SK-N-SH (cell line): ENCODE measurements at regions not wholly inside any gene's neighbourhood (a gene's known extent, or its start where the extent isn't known, plus 50 kb on each side); places are given as distances from the start of the nearest gene placed in this dataset.
A peak's percentile ranks its signal among the peaks of the same experiment; 100 is the strongest.

Source experiments
- GATA2 ChIP-seq: sonication (generic); formaldehyde crosslinking; IDR thresholded peaks from 2 replicates; pipeline ENCODE4 v1.5.0; 2020; ENCODE audit warnings: mild to moderate bottlenecking, missing genetic modification reagents
- JUND ChIP-seq: IDR thresholded peaks from 2 replicates; pipeline ENCODE4 v1.4.0; 2012
- POLR2AphosphoS5 ChIP-seq: IDR thresholded peaks from 2 replicates; pipeline ENCODE4 v1.6.1; 2012; ENCODE audit warnings: low read depth, low read length
- RFX5 ChIP-seq: IDR thresholded peaks from 2 replicates; pipeline ENCODE4 v1.6.1; 2012; ENCODE audit warnings: mild to moderate bottlenecking, improper control_type of control experiment, low read length
- TAF1 ChIP-seq: IDR thresholded peaks from 2 replicates; pipeline ENCODE4 v1.6.1; 2012; ENCODE audit warnings: low read depth, mild to moderate bottlenecking, low read length, moderate library complexity, borderline replicate concordance
- TEAD4 ChIP-seq: IDR thresholded peaks from 2 replicates; pipeline ENCODE4 v1.4.0; 2012; ENCODE audit warnings: mild to moderate bottlenecking, borderline replicate concordance; ENCODE audit not compliant: insufficient read depth
- TF ChIP-seq, protein P1 (sequence below): IDR thresholded peaks from 2 replicates; pipeline ENCODE4 v1.6.1; 2012; ENCODE audit warnings: mild to moderate bottlenecking, low read depth, low read length, moderate library complexity
- TF ChIP-seq, protein P2 (sequence below): IDR thresholded peaks from 2 replicates; pipeline ENCODE4 v1.4.0; 2012; ENCODE audit warnings: low read depth
- TF ChIP-seq, protein P3 (sequence below): fragments of 200-600 bp; sonication (generic); IDR thresholded peaks from 2 replicates; pipeline ENCODE4 v1.6.1; 2017; ENCODE audit warnings: antibody characterized with exemption, mild to moderate bottlenecking, moderate library complexity

DNA sequence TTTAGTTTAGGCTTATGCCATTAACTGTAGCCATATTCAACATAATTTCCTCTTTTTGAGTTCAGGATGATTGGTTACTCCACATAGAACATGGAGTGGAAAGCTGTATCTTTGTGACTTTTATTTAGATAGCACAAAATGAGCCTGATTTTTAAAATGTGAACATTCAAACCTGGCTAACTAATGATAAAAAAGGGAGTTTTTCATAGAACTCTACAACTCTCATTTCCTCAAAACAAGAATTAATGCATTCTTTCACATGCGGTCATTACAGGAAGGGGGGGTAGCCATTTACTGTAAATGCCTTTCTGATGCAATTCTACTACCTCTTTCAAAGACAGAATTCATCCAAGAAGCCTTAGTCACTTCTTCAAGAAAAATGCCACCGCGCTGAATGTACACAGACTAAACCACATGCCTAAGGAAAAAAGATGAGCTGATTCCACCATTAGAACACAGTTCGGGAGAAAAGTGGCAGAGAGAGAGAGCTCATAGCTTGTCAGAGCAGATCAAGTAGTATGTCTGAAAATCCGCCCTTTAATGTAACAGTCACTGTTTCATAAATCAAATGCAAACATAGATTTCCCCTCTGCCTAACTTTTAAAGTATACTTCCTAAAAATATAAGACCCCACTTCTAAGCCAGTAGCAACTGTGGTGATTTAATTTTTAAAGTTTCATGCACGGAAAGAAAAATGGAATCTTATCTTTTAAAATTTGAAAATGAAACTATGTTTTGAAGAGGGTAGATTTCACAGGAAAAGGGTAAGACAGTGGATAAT lies 226.4 kb upstream of the KLF14 start:
- TF ChIP-seq GATA2 (CRISPR knock-in tag) (no peak), TAF1 (peak; percentile 93), RFX5 (no peak), POLR2AphosphoS5 (peak; percentile 93), TEAD4 (peak; percentile 94), JUND (peak; percentile 98)
- TF ChIP-seq, protein P1, sequence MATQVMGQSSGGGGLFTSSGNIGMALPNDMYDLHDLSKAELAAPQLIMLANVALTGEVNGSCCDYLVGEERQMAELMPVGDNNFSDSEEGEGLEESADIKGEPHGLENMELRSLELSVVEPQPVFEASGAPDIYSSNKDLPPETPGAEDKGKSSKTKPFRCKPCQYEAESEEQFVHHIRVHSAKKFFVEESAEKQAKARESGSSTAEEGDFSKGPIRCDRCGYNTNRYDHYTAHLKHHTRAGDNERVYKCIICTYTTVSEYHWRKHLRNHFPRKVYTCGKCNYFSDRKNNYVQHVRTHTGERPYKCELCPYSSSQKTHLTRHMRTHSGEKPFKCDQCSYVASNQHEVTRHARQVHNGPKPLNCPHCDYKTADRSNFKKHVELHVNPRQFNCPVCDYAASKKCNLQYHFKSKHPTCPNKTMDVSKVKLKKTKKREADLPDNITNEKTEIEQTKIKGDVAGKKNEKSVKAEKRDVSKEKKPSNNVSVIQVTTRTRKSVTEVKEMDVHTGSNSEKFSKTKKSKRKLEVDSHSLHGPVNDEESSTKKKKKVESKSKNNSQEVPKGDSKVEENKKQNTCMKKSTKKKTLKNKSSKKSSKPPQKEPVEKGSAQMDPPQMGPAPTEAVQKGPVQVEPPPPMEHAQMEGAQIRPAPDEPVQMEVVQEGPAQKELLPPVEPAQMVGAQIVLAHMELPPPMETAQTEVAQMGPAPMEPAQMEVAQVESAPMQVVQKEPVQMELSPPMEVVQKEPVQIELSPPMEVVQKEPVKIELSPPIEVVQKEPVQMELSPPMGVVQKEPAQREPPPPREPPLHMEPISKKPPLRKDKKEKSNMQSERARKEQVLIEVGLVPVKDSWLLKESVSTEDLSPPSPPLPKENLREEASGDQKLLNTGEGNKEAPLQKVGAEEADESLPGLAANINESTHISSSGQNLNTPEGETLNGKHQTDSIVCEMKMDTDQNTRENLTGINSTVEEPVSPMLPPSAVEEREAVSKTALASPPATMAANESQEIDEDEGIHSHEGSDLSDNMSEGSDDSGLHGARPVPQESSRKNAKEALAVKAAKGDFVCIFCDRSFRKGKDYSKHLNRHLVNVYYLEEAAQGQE: peak; percentile 71
- TF ChIP-seq, protein P2, sequence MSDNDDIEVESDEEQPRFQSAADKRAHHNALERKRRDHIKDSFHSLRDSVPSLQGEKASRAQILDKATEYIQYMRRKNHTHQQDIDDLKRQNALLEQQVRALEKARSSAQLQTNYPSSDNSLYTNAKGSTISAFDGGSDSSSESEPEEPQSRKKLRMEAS: peak; percentile 91
- TF ChIP-seq, protein P3, sequence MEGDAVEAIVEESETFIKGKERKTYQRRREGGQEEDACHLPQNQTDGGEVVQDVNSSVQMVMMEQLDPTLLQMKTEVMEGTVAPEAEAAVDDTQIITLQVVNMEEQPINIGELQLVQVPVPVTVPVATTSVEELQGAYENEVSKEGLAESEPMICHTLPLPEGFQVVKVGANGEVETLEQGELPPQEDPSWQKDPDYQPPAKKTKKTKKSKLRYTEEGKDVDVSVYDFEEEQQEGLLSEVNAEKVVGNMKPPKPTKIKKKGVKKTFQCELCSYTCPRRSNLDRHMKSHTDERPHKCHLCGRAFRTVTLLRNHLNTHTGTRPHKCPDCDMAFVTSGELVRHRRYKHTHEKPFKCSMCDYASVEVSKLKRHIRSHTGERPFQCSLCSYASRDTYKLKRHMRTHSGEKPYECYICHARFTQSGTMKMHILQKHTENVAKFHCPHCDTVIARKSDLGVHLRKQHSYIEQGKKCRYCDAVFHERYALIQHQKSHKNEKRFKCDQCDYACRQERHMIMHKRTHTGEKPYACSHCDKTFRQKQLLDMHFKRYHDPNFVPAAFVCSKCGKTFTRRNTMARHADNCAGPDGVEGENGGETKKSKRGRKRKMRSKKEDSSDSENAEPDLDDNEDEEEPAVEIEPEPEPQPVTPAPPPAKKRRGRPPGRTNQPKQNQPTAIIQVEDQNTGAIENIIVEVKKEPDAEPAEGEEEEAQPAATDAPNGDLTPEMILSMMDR: no peak
